ENCODE measurements at regions not wholly inside any gene's neighbourhood (a gene's known extent, or its start where the extent isn't known, plus 50 kb on each side); places are given as distances from the start of the nearest gene placed in this dataset.

- Histone ChIP-seq H3K36me3 (replicated peaks; ENCODE audit: control insufficient read depth, insufficient read depth, low read length) (no peaks in the 10 kb centered on the region), H3K27me3 (ENCODE audit: control insufficient read depth, insufficient read depth, low read length) (no peaks in the 10 kb centered on the region), H3K4me3 (ENCODE audit: insufficient read depth, low read depth, low read length) (no peak overlapping the region)
- DNase-seq = no peak
Measured at GRCh38 chr4:45188501-45188900, 462.1 kb upstream of the GNPDA2 start.

GRCh38 chr4:45186249-45186648, 459.9 kb upstream of the GNPDA2 start:
- Histone ChIP-seq H3K4me3 (ENCODE audit: insufficient read depth, low read depth, low read length) (no peak overlapping the region), H3K27me3 (ENCODE audit: control insufficient read depth, insufficient read depth, low read length) (no peaks in the 10 kb centered on the region), H3K36me3 (replicated peaks; ENCODE audit: control insufficient read depth, insufficient read depth, low read length) (no peaks in the 10 kb centered on the region)
- DNase-seq = no peak

DNA sequence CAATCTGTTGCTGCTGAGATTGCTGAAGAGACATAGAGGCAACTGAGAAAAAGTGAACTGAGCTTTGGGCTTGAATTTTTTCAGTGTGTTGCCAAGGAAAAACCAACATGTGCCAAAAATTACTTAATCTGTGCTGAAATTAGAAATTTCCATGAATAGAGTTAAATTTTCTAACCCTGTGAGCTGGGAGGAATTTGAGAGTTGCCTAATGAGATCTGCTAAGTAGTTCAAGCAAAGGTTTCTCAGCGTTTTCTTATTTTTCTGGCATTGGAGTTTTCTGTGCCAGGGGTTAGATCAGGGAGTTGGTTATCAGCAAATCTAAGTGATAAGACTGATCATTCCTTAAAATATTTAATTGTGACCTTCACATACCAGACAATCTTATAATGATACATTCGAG, 457.5 kb upstream of the GNPDA2 start:
- no peaks in the 10 kb centered on the region for H3K27me3 ChIP-seq (ENCODE audit: control insufficient read depth, insufficient read depth, low read length)
- no peak for DNase-seq
- H3K4me3 ChIP-seq (ENCODE audit: insufficient read depth, low read depth, low read length) = no peak overlapping the region
- H3K36me3 ChIP-seq (replicated peaks; ENCODE audit: control insufficient read depth, insufficient read depth, low read length) = no peaks in the 10 kb centered on the region

- Histone ChIP-seq H3K36me3 (replicated peaks; ENCODE audit: control insufficient read depth, insufficient read depth, low read length) (no peaks in the 10 kb centered on the region), H3K27me3 (ENCODE audit: control insufficient read depth, insufficient read depth, low read length) (no peaks in the 10 kb centered on the region), H3K4me3 (ENCODE audit: insufficient read depth, low read depth, low read length) (no peak overlapping the region)
- DNase-seq = no peak
Measured at GRCh38 chr4:45172636-45173035, 446.3 kb upstream of the GNPDA2 start.

DNA sequence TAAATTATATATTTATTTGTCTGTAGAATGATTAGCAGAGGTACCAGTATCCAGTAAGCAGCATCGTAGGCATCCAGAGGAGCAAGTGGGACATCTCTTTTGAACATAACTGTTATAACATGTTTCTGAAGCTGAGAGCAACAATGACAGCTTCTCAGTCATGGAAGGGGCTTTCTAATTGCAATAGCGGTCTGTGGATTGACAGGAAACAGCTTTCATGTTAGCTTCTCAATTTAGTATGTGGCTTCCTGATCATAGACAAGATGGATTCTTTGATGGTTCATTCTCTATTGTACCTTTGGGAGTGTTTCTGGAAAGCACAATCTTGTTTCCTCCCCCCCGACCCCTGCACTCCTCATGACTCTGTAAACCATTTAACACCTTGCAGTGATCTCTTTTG, 434.6 kb upstream of the GNPDA2 start:
- Histone ChIP-seq H3K36me3 (replicated peaks; ENCODE audit: control insufficient read depth, insufficient read depth, low read length) (no peaks in the 10 kb centered on the region), H3K27me3 (ENCODE audit: control insufficient read depth, insufficient read depth, low read length) (no peaks in the 10 kb centered on the region), H3K4me3 (ENCODE audit: insufficient read depth, low read depth, low read length) (no peak overlapping the region)
- DNase-seq = no peak

DNA sequence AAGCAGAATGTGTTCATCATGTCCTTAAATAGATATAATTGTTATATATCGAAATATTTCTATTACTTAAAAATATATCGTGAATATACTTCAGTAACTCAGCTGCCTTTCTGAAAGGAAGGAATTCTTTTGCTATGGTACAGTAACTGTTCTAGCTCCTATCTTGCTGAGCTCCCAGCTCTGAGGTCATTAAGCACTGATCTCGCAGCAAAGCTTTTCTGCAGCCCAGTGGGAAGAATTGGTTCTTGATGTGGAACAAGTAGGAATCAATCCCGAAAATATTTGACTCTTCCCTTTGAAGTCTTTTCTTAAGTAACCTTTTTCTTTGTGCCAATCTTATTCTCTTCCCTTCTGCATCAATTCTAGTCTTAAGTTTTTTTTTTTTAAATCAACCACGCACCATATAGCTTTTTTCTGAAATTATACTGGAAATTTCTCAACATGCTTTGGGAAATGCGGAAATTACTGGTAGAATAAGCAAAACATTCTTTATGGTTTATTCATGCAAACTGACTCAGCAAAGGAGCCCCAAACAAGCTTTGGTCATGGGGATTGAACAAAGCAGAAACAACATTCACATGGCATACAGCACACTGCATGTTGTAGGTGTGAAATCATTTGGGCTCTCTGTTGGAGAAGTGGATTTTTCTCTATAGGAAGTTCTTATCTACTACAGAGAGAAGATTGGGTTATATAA, 428.9 kb upstream of the GNPDA2 start:
- Histone ChIP-seq H3K36me3 (replicated peaks; ENCODE audit: control insufficient read depth, insufficient read depth, low read length) (no peaks in the 10 kb centered on the region), H3K4me3 (ENCODE audit: insufficient read depth, low read depth, low read length) (no peak overlapping the region), H3K27me3 (ENCODE audit: control insufficient read depth, insufficient read depth, low read length) (no peaks in the 10 kb centered on the region)
- DNase-seq = no peak

DNA sequence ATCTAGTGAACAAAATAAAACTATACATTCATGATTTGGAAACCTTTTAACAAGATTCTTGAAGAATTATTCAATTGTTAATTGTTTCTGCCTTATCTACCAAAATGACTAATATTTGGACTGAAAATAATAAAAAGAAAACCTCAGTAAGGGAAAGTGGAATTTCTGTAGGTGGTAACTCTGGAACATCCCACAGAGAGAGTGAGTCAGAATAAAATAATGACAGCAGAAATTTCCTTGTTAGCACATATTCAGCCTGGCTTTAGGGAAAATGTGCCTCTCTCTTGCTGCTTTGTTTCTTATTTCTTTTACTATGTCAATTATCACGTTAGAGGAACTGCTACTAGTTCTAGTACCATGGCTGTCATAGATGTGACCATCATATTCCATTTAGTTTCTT, 421.5 kb upstream of the GNPDA2 start:
- DNase-seq = no peak
- Histone ChIP-seq H3K27me3 (ENCODE audit: control insufficient read depth, insufficient read depth, low read length) (no peaks in the 10 kb centered on the region), H3K36me3 (replicated peaks; ENCODE audit: control insufficient read depth, insufficient read depth, low read length) (no peaks in the 10 kb centered on the region), H3K4me3 (ENCODE audit: insufficient read depth, low read depth, low read length) (no peak overlapping the region)

DNA sequence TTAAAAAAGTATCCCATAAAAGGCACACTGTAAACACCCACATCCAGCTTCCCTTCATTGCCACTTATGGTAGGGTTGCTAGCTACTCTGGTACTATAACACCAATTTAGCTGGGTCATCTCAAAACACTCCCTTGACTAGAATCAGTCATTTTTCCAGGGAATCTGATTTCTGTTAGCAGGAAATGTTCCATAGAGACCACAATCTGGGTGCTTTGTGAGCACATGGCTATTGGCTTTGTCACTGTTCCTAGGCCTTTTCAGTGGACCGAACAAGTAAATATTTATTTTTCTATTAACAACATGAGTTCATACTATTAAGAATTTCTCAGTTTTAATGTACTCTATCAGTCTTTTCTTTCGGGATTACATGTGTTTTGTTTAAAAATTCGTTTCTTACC, 404.7 kb upstream of the GNPDA2 start:
- DNase-seq = no peak
- H3K36me3 ChIP-seq (replicated peaks; ENCODE audit: control insufficient read depth, insufficient read depth, low read length) = no peaks in the 10 kb centered on the region
- H3K4me3 ChIP-seq (ENCODE audit: insufficient read depth, low read depth, low read length) = no peak overlapping the region
- H3K27me3 ChIP-seq (ENCODE audit: control insufficient read depth, insufficient read depth, low read length) = no peaks in the 10 kb centered on the region

GRCh38 chr4:45122406-45122805, 396.1 kb upstream of the GNPDA2 start:
- no peak for DNase-seq
- no peaks in the 10 kb centered on the region for H3K36me3 ChIP-seq (replicated peaks; ENCODE audit: control insufficient read depth, insufficient read depth, low read length)
- no peak overlapping the region for H3K4me3 ChIP-seq (ENCODE audit: insufficient read depth, low read depth, low read length)
- H3K27me3 ChIP-seq (ENCODE audit: control insufficient read depth, insufficient read depth, low read length) = no peaks in the 10 kb centered on the region

GRCh38 chr4:45121426-45121975, 395.1 kb upstream of the GNPDA2 start:
- DNase-seq = no peak
- no peaks in the 10 kb centered on the region for H3K27me3 ChIP-seq (ENCODE audit: control insufficient read depth, insufficient read depth, low read length)
- H3K36me3 ChIP-seq (replicated peaks; ENCODE audit: control insufficient read depth, insufficient read depth, low read length) = no peaks in the 10 kb centered on the region
- H3K4me3 ChIP-seq (ENCODE audit: insufficient read depth, low read depth, low read length) = no peak overlapping the region

- no peak for DNase-seq
- H3K36me3 ChIP-seq (replicated peaks; ENCODE audit: control insufficient read depth, insufficient read depth, low read length) = no peaks in the 10 kb centered on the region
- no peak overlapping the region for H3K4me3 ChIP-seq (ENCODE audit: insufficient read depth, low read depth, low read length)
- H3K27me3 ChIP-seq (ENCODE audit: control insufficient read depth, insufficient read depth, low read length) = no peaks in the 10 kb centered on the region
Measured at GRCh38 chr4:45120163-45120562, 393.8 kb upstream of the GNPDA2 start.

GRCh38 chr4:45119376-45119775, 393.0 kb upstream of the GNPDA2 start:
- Histone ChIP-seq H3K4me3 (ENCODE audit: insufficient read depth, low read depth, low read length) (no peak overlapping the region), H3K36me3 (replicated peaks; ENCODE audit: control insufficient read depth, insufficient read depth, low read length) (no peaks in the 10 kb centered on the region), H3K27me3 (ENCODE audit: control insufficient read depth, insufficient read depth, low read length) (no peaks in the 10 kb centered on the region)
- DNase-seq = no peak

DNA sequence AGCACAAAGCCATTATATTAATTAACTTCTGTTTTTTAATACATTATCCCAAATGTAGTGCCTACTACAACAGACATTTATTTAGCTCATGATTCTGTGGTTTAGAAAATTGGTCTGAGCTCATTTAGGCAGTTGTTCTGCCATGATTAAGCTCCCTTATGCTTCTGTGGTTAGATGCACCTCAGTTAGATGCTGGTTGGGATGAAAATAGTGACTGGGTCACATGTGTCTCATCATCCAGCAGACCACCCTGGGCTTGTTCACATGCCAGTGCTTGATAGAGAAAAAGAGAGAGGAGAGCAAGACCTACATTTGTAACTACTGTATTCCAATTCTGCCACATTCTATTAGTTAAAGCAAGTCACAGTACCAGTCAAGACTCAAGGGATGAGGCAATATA, 376.4 kb upstream of the GNPDA2 start:
- Histone ChIP-seq H3K27me3 (ENCODE audit: control insufficient read depth, insufficient read depth, low read length) (no peaks in the 10 kb centered on the region), H3K36me3 (replicated peaks; ENCODE audit: control insufficient read depth, insufficient read depth, low read length) (no peaks in the 10 kb centered on the region), H3K4me3 (ENCODE audit: insufficient read depth, low read depth, low read length) (no peak overlapping the region)
- no peak for DNase-seq

DNA sequence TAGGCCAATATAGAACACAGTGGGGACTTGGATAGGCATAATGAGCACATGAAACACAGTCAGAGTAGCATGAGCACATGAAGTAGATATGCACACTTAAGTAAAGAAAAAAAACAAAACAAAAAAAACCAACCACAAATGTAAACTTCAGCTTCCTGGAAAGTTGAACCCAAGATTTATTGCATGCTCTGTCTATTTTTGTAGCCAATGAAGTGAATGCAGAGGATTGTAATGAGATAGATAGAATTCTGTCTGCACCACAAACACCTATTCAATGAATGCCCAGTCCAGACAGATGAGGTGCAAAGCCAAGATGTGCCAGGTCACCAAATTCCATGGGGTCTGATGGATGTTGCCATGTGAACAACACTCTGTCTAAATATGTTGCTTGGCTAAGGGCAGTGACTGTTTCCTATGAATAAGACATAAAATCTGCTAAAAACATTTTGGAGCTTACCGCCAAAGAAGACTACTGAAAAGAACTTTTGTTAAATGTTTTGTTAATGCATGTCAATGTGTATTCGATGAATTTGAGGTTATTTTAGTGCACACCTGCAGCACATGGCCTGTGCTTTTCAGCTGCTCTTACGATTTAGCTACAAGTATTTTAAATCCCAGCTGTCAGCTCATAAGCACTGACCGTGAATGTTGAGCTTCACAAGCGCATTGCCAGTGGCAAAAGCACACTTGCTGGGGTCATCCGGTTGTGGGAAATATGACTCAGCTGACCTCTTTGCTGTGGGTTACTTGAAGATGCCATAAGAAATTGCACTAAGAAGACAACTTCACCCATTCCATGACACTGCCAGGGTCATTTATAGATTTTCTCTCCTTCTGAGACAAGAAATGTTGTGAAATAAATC, 374.8 kb upstream of the GNPDA2 start:
- Histone ChIP-seq H3K4me3 (ENCODE audit: insufficient read depth, low read depth, low read length) (no peak overlapping the region), H3K27me3 (ENCODE audit: control insufficient read depth, insufficient read depth, low read length) (no peaks in the 10 kb centered on the region), H3K36me3 (replicated peaks; ENCODE audit: control insufficient read depth, insufficient read depth, low read length) (no peaks in the 10 kb centered on the region)
- no peak for DNase-seq

DNA sequence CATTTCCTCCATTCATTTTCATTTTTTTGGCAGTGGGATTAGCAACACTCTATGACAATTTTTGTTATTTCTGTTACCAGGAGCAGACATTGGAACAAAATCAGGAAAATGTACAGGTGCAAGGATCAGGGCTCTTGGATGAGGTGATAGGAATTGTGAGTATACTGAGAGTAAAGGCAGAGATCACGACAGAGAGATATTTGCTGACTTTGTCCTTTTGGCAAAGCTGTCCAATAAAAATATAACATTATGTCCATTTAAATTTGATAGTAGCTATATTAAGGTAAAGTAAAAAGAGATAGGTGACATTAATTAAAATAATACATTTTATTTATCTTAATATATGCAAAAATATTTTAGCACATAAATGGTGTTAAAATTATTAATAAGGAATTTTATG, 373.1 kb upstream of the GNPDA2 start:
- no peaks in the 10 kb centered on the region for H3K36me3 ChIP-seq (replicated peaks; ENCODE audit: control insufficient read depth, insufficient read depth, low read length)
- no peaks in the 10 kb centered on the region for H3K27me3 ChIP-seq (ENCODE audit: control insufficient read depth, insufficient read depth, low read length)
- no peak for DNase-seq
- H3K4me3 ChIP-seq (ENCODE audit: insufficient read depth, low read depth, low read length) = no peak overlapping the region

Measured in H7 (cell line).